NOMO-1 treated with dmso at 0.1 percent for 144 hours (cell line): ENCODE measurements at regions not wholly inside any gene's neighbourhood (a gene's known extent, or its start where the extent isn't known, plus 50 kb on each side); places are given as distances from the start of the nearest gene placed in this dataset.

Experiments
- DNase-seq: peaks from one replicate; lab custom pipeline; 2025; ENCODE audit not compliant: unreplicated experiment; lab: John Stamatoyannopoulos, UW

DNA sequence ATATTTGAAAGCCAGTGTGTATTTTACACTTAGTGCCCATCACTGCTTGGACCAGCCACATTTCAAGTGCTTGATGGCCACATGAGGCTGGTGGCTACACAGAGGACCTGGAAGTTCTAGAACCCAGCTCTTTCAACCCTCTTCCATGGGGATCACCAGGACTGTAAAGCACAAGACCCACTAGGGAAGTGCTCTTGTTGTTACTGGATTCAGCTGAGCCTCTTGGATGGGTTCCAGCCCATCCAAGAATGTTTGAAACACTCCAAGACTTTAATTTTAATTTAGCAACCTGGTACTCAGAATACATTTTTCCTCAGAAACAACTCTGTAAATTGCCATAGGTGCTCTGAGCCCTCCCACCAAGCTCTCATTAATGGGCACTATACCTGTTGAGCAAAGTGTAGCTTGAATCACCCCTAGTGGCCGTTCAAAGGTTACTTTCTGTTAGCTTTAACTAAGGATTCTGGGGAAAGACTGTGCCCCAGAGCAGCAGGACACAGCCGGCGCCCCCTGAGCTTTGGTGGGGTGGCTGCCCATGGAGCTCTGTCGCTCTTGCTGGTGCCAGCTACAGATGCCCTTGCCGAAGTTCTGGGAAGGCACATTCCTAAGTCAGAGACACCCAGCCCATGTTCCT is 212.4 kb downstream of the HSD17B3 start:
- DNase-seq: no peak

GRCh38 chr9:96088510-96088909 is 213.0 kb downstream of the ERCC6L2 start:
- DNase-seq: no peak

- DNase-seq: no peak
Measured at GRCh38 chr9:96087669-96088299, 212.3 kb downstream of the ERCC6L2 start.

GRCh38 chr9:96086936-96087571 is 211.6 kb downstream of the ERCC6L2 start:
- no peak for DNase-seq

DNA sequence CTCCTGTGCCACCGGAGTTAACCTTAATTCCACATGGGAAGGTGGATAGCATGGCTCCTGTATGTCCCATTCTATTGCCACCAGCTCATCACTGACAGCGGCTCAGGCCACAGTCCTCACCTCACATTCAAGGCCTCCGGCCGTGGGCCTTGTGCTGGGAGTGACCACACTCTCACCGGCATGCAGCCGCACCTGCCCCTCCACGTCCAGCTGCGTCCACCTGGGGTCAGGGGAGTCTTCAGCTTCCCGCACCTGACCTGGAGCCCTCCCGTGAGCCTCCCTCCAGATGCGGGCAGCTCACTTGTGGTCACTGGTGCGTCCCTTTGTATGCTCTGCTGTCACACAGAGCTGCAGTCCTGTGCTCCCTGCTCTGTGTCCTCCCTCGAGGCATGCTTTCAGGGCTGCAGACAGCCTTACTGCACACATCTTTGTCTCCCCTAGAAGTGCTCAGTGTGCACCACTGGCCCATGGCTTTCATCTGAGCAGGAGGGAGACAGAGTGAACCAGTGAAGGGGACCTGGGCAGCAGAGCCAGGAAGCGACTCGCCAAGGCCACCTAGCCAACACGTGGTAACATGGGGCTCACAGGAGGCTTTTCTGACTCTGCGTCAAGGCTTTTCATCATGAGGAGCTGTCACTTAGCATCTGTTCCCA is 210.1 kb downstream of the ERCC6L2 start:
- no peak for DNase-seq

DNA sequence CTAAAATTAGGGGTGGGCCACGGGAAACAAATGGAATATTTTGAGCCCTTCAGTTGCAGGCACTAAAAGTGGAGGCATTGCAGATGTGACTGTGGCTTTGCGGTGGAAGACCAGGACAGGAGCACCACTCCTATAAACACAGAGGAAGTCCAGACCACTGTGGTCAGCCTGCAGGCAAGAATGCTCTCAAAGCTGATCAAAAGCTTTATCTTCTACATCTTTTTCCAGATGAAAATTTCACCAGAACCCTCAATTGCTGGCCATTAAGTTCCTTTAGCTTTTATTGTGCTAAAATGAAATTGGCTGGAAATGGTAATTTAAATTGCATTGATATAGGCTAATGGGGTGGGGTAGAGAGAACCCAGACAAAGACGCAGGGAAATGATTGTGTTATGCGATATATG is 208.8 kb downstream of the ERCC6L2 start:
- peak; percentile 87 for DNase-seq

DNA sequence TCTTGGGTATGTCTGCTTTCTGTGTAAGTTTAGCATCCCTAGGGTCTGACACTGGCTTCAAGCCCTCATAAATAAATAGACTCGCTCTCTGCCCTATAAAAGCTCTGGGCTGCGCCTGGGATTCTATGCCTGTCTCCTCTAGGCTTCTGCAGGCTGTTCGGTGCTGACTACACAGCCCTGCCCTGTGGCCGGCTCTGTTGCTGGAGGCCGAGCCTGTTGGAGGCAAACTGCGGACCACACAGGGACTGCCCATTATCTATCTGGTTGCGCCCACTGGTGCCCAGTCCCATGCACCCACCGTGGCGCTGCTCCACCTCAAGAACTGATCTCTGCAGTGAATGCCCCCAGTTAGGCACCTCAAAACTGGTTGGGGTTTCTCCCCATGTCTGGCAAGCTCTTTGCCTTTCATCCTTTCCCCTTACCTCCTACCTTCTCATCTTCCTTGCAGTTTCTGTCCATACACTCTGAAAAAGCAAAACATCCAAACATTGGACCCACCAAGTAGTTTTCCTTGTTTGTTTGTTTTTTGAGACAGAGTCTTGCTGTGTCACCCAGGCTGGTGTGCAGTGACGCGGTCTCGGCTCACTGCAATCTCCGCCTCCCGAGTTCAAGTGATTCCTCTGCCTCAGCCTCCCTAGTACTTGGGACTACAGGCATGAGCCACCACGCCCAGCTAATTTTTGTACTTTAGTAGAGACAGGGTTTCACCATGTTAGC is 207.2 kb downstream of the ERCC6L2 start:
- no peak for DNase-seq

- no peak for DNase-seq
Measured at GRCh38 chr9:96080364-96080763, 204.9 kb downstream of the ERCC6L2 start.

GRCh38 chr9:96079779-96080178 is 204.3 kb downstream of the ERCC6L2 start:
- DNase-seq: no peak

DNA sequence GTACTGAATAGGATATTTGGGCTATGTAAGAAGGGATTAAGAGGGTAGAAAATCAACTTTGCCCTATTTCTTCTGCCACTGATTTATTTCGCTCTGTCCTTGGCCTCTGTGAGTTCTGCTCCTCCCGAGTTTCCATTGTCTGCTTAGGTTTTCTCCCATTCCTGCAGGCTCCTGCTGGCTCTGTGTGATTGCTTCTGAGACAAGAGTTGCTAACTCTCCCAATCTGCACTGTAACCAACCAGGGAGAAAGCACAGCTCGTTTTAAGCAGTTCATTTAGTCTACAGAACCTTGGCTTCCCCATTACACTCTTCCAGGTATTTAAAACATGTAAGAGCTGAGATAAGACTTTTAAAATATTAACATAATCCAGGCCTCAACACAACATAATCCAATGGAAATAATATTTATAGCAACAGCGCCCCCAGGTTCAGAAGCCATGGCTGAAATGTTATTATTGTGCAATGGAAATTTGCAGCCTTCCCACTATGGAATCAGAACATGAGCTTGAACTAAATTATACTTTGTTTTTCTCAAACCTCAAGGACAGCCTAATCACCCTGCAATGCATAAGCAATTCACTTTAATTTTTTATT is 203.5 kb downstream of the ERCC6L2 start:
- DNase-seq: no peak

GRCh38 chr9:96075757-96076156 is 200.3 kb downstream of the ERCC6L2 start:
- DNase-seq: no peak

- DNase-seq: no peak
Measured at GRCh38 chr9:96075111-96075510, 199.6 kb downstream of the ERCC6L2 start.

DNA sequence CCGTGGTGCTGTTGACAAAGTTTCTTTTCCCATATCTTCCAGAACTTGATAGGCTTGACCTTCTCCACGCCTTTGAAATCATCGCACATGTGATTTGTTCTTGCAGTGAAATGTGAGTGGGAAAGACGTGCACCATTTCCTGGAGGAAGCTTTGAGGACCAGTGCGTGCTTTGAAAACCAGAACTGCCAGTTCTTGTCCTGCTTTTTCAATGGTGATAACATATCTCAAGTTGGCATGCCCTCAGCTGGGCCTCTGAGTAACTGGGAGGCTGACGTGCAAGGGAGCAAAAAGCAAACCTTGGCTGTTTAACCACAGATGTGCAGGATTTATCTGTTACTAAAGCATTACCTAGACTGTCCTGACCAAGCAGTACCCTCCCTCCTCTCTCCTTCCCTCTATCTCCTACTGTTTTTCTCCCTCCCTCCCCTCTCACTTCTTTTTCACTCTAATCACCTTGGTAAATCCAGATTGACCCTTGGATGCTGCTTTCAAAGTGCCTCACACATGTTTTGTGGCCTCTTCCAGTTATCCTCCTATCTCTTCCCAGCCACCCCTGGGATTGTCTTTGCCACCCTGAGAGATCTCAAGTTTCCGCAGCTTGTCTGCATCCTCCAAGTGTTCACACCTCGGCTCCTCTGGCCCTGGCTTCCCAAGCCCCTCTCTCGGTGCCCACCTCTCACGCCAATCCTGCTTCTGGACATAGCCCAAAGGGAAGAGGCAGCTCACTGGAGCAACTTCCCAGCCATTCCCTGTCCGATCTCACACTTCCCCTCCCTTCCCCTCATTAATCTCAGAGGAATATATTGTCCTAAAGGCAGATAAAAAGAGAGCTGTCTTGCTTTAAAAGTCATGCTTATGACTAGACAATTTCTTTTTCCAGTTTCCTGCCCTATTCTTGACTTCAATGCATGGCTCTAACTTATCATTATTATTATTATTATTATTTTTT is 198.3 kb downstream of the ERCC6L2 start:
- no peak for DNase-seq

- DNase-seq: no peak
Measured at GRCh38 chr9:96072930-96073329, 197.4 kb downstream of the ERCC6L2 start.

DNA sequence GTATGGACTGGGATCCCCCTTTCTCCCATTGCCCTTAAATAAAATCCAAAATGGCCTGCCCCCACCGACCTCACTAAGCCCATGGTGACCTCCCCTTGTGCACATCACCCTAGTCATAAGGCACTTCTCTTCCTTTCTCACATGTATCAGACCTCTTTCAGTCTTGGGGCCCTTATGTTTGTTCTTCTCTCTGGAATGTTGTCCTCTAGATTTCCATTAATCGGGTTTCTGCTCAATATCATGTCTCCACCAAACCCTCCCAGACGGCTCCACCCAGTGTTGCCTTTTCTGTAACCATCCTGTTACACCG is 196.3 kb downstream of the ERCC6L2 start:
- DNase-seq: no peak

- no peak for DNase-seq
Measured at GRCh38 chr9:96071076-96071814, 195.8 kb downstream of the ERCC6L2 start.

- no peak for DNase-seq
Measured at GRCh38 chr9:96069629-96070220, 194.2 kb downstream of the ERCC6L2 start.

GRCh38 chr9:96068511-96068910 is 193.0 kb downstream of the ERCC6L2 start:
- DNase-seq: no peak

DNA sequence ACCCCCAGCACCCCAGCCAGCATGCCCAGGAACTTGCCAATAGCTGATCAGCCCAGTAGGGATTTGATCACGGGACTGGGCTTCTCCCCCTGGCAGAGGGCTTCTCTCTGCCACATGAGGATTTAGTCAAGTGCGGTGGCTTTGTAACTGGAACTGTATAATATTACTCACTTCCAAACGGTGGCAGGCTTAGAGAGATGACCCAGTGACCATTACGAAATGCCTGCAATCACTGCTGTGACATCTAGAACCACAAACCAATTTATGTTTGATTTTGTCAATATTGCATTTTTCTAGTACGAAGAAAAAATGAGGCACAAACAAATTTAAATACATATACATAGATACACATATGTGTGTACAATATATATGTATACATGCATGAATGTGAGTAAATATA is 192.1 kb downstream of the ERCC6L2 start:
- DNase-seq: no peak
